Body of pancreas (tissue), 4 donors: ENCODE measurements at regions not wholly inside any gene's neighbourhood (a gene's known extent, or its start where the extent isn't known, plus 50 kb on each side); places are given as distances from the start of the nearest gene placed in this dataset.

Source experiments
- ATAC-seq: fragments of 150-250 bp; one replicate; pipeline ENCODE4 v1.9.1; 2016
- DNase-seq, 4 donors: peaks; one replicate each; pipeline ENCODE4 v3.0.0-alpha.2; 2019
- H3K27ac ChIP-seq, 4 donors: fragments of 200-600 bp; sonication (generic); 1 replicate in 3 of 4; 2 replicates in 1 of 4; pipeline versions ENCODE4 v1.5.1 to v1.6.1; 2016 to 2019; ENCODE audit warnings: mild to moderate bottlenecking in 1 of 4, mixed read lengths in 1 of 4, moderate library complexity in 1 of 4
- H3K27me3 ChIP-seq, 2 donors: fragments of 200-600 bp; sonication (generic); one replicate each; pipeline ENCODE4 v1.6.0; 2016; ENCODE audit warnings: mild to moderate bottlenecking in 1 of 2
- H3K36me3 ChIP-seq, 2 donors: fragments of 200-600 bp; sonication (generic); replicated peaks in 1 of 2; 2 replicates each; pipeline ENCODE4 v1.5.1; 2016; ENCODE audit warnings: low read depth in 2 of 2; ENCODE audit not compliant: insufficient read depth in 1 of 2
- H3K4me1 ChIP-seq: fragments of 200-600 bp; sonication (generic); one replicate; pipeline ENCODE4 v1.6.0; 2016
- H3K4me3 ChIP-seq, 2 donors: fragments of 200-600 bp; sonication (generic); 1 replicate in 1 of 2; 2 replicates in 1 of 2; pipeline ENCODE4 v1.5.1; 2016 to 2019
- H3K9me3 ChIP-seq, 3 donors: fragments of 200-600 bp; sonication (generic); 1 replicate in 2 of 3; 2 replicates in 1 of 3; pipeline ENCODE4 v1.5.1; 2016
- CTCF ChIP-seq, 7 experiments: fragments of 450-650 bp in 4 of 7; fragments of 200-600 bp in 3 of 7; sonication (generic) in 3 of 7; IDR thresholded peaks; one replicate each; pipeline ENCODE4 v1.5.1; 2016 to 2019; ENCODE audit warnings: antibody characterized with exemption in 7 of 7
- POLR2A ChIP-seq, 3 donors: fragments of 450-650 bp; IDR thresholded peaks; one replicate each; pipeline ENCODE4 v1.6.1; 2016; ENCODE audit warnings: antibody characterized with exemption in 3 of 3, mild to moderate bottlenecking in 2 of 3
- WGBS, 2 donors: methylation state at CpG; one replicate each; pipeline ENCODE4 v1.1.5; 2017; 5-methylcytosine and 5-hydroxymethylcytosine counted together
- intact Hi-C: fragments of 100-400 bp; cut with DNase I; formaldehyde crosslinking; loops from one replicate; pipeline ENCODE4 v1.15.1; 2023

- H3K4me3 ChIP-seq, result no peak overlapping the region
- H3K27me3 ChIP-seq, result no peaks in the 10 kb centered on the region
- intact Hi-C loops, result no loop called here
- no peak overlapping the region for H3K27ac ChIP-seq
- no peaks in the 10 kb centered on the region for H3K9me3 ChIP-seq
- 71 to 75% methylated on average over 7 to 9 of the region's 9 CpGs for WGBS, 2 donors
- H3K36me3 ChIP-seq, result no peaks in the 10 kb centered on the region
- no peaks in the 10 kb centered on the region for H3K4me1 ChIP-seq
- ATAC-seq, result no peak
- TF ChIP-seq CTCF (IDR thresholded peaks at IDR 0.05) (no peak), POLR2A (IDR thresholded peaks at IDR 0.05) (no peak)
- DNase-seq, result no peak
Observed at GRCh38 chr2:6325616-6326015, 540.1 kb downstream of the CMPK2 start.

- ATAC-seq (no peak), DNase-seq (no peak)
- TF ChIP-seq CTCF (IDR thresholded peaks at IDR 0.05) (no peak), POLR2A (IDR thresholded peaks at IDR 0.05) (no peak)
- Histone ChIP-seq H3K27me3 (no peaks in the 10 kb centered on the region), H3K4me1 (no peaks in the 10 kb centered on the region), H3K9me3 (no peaks in the 10 kb centered on the region), H3K4me3 (no peak overlapping the region), H3K27ac (no peak overlapping the region), H3K36me3 (no peaks in the 10 kb centered on the region)
- intact Hi-C loops, result no loop called here
- WGBS, 2 donors, result 89 to 93% methylated on average over 3 of the region's 3 CpGs
Observed at GRCh38 chr2:6326958-6327357, 538.7 kb downstream of the CMPK2 start.

- H3K4me3 ChIP-seq, result no peak overlapping the region
- 85 to 90% methylated on average over 5 of the region's 5 CpGs for WGBS, 2 donors
- ATAC-seq (no peak), DNase-seq (no peak)
- intact Hi-C loops, result no loop called here
- no peaks in the 10 kb centered on the region for H3K36me3 ChIP-seq
- no peaks in the 10 kb centered on the region for H3K27me3 ChIP-seq
- no peaks in the 10 kb centered on the region for H3K4me1 ChIP-seq
- TF ChIP-seq CTCF (IDR thresholded peaks at IDR 0.05) (no peak), POLR2A (IDR thresholded peaks at IDR 0.05) (no peak)
- H3K9me3 ChIP-seq, result no peaks in the 10 kb centered on the region
- H3K27ac ChIP-seq, result no peak overlapping the region
Observed at GRCh38 chr2:6336752-6337471, 528.8 kb downstream of the CMPK2 start.

GRCh38 chr2:6337472-6337820 is 528.3 kb downstream of the CMPK2 start:
- ATAC-seq, result no peak
- WGBS, 2 donors, result 69 to 76% methylated on average over 8 of the region's 8 CpGs
- no peak overlapping the region for H3K4me3 ChIP-seq
- no peak for TF ChIP-seq POLR2A (IDR thresholded peaks at IDR 0.05)
- TF ChIP-seq CTCF (IDR thresholded peaks at IDR 0.05), result no peak
- H3K27me3 ChIP-seq, result no peaks in the 10 kb centered on the region
- H3K27ac ChIP-seq, result no peak overlapping the region
- H3K36me3 ChIP-seq, result no peaks in the 10 kb centered on the region
- no peaks in the 10 kb centered on the region for H3K9me3 ChIP-seq
- intact Hi-C loops, result no loop called here
- no peak for DNase-seq
- no peaks in the 10 kb centered on the region for H3K4me1 ChIP-seq

- intact Hi-C loops, result no loop called here
- Histone ChIP-seq H3K36me3 (no peaks in the 10 kb centered on the region), H3K4me3 (no peak overlapping the region), H3K27ac (no peak overlapping the region), H3K27me3 (no peaks in the 10 kb centered on the region), H3K9me3 (no peaks in the 10 kb centered on the region), H3K4me1 (peaks cover 3% of the 10 kb centered on the region)
- no peak for ATAC-seq
- 72 to 81% methylated on average over 3 of the region's 3 CpGs for WGBS, 2 donors
- DNase-seq, result no peak
- TF ChIP-seq POLR2A (IDR thresholded peaks at IDR 0.05) (no peak), CTCF (IDR thresholded peaks at IDR 0.05) (no peak)
Observed at GRCh38 chr2:6341588-6342129, 524.0 kb downstream of the CMPK2 start.
